DOHH2 (cell line): ENCODE measurements at regions not wholly inside any gene's neighbourhood (a gene's known extent, or its start where the extent isn't known, plus 50 kb on each side); places are given as distances from the start of the nearest gene placed in this dataset.
"Not testable (repeated sequence)": the region's sequence is repeated elsewhere in the genome, so short reads cannot be mapped to it uniquely, and the experiment has no call there.

Experiments used
- CTCF ChIP-seq: fragments of 200-600 bp; sonication (generic); IDR thresholded peaks from one replicate; pipeline ENCODE4 v1.5.1; 2014; ENCODE audit warnings: antibody characterized with exemption, mild to moderate bottlenecking, low read depth, low read length; ENCODE audit not compliant: poor library complexity, severe bottlenecking
- EZH2phosphoT487 ChIP-seq: fragments of 200-600 bp; sonication (generic); IDR thresholded peaks from 2 replicates; pipeline ENCODE4 v1.6.1; 2017; ENCODE audit warnings: borderline replicate concordance, mild to moderate bottlenecking, antibody characterized with exemption, low read length, moderate library complexity, mixed read lengths

- TF ChIP-seq CTCF, EZH2phosphoT487: not testable (repeated sequence)
These were observed 120.3 kb upstream of the CFAP20DC start for GRCh38 chr3:59170166-59170565.
